HG03066 (cell line): ENCODE measurements at regions not wholly inside any gene's neighbourhood (a gene's known extent, or its start where the extent isn't known, plus 50 kb on each side); places are given as distances from the start of the nearest gene placed in this dataset.

Experiments
- ATAC-seq: cut with Tn5 transposase; IDR thresholded peaks from one replicate; pipeline ENCODE4 v1.9.1; 2021; ENCODE audit warnings: low read depth; ENCODE audit not compliant: unreplicated experiment

GRCh38 chr10:76736392-76736791, 901.2 kb downstream of the KCNMA1 start:
- no peak for ATAC-seq

GRCh38 chr10:76735866-76736265, 901.7 kb downstream of the KCNMA1 start:
- ATAC-seq, result no peak

GRCh38 chr10:76733441-76733936, 904.1 kb downstream of the KCNMA1 start:
- ATAC-seq, result no peak

GRCh38 chr10:76732306-76732705, 905.3 kb downstream of the KCNMA1 start:
- no peak for ATAC-seq

GRCh38 chr10:76729841-76730487, 907.6 kb downstream of the KCNMA1 start:
- no peak for ATAC-seq

- no peak for ATAC-seq
Measured at GRCh38 chr10:76729346-76729745, 908.3 kb downstream of the KCNMA1 start.

- no peak for ATAC-seq
Measured at GRCh38 chr10:76727038-76727437, 910.6 kb downstream of the KCNMA1 start.

GRCh38 chr10:76723844-76724243, 913.8 kb downstream of the KCNMA1 start:
- no peak for ATAC-seq

GRCh38 chr10:76721891-76722505, 915.6 kb downstream of the KCNMA1 start:
- no peak for ATAC-seq

- ATAC-seq, result no peak
Measured at GRCh38 chr10:76719006-76719405, 918.6 kb downstream of the KCNMA1 start.

- no peak for ATAC-seq
Measured at GRCh38 chr10:76717141-76717540, 920.5 kb downstream of the KCNMA1 start.

GRCh38 chr10:76711222-76711997, 926.2 kb downstream of the KCNMA1 start:
- ATAC-seq, result no peak

GRCh38 chr10:76700241-76700640, 937.4 kb downstream of the KCNMA1 start:
- ATAC-seq, result no peak

GRCh38 chr10:76697923-76698322, 939.7 kb downstream of the KCNMA1 start:
- no peak for ATAC-seq

- no peak for ATAC-seq
Measured at GRCh38 chr10:76695069-76695468, 942.5 kb downstream of the KCNMA1 start.

- ATAC-seq, result no peak
Measured at GRCh38 chr10:76686201-76686600, 951.4 kb downstream of the KCNMA1 start.

GRCh38 chr10:76684968-76685367, 952.6 kb downstream of the KCNMA1 start:
- ATAC-seq, result no peak

- no peak for ATAC-seq
Measured at GRCh38 chr10:76681153-76681552, 956.5 kb downstream of the KCNMA1 start.

GRCh38 chr10:76679030-76679429, 958.6 kb downstream of the KCNMA1 start:
- no peak for ATAC-seq

GRCh38 chr10:76675951-76676587, 961.5 kb downstream of the KCNMA1 start:
- ATAC-seq, result no peak

- ATAC-seq, result no peak
Measured at GRCh38 chr10:76675561-76675950, 962.1 kb downstream of the KCNMA1 start.
